GM18508 (cell line): ENCODE measurements at regions not wholly inside any gene's neighbourhood (a gene's known extent, or its start where the extent isn't known, plus 50 kb on each side); places are given as distances from the start of the nearest gene placed in this dataset.
"Not testable (repeated sequence)": the region's sequence is repeated elsewhere in the genome, so short reads cannot be mapped to it uniquely, and the experiment has no call there.

ENCODE experiments used
- ATAC-seq: cut with Tn5 transposase; IDR thresholded peaks from one replicate; pipeline ENCODE4 v1.9.1; 2021; ENCODE audit warnings: moderate number of reproducible peaks; ENCODE audit not compliant: insufficient read depth, unreplicated experiment

DNA sequence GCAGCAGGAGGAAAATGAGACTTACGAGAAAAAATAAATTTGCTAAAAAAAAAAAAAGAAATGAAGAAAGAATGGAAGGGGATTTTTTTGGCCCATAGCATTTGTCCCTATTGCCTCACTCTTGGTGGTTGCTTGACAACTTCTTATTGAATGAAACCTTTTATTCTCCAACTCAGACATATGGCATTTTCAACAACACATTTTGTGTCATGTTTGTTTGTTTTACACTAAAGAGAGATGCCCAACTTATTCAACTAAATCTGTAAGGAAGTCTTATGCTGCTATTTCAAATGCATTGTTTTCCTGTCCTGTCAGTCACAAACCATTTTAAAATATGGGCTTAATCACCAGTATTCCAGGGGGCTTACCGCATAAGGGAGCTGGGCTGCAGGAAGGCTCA, 409.1 kb upstream of the TENM3 start:
- no peak for ATAC-seq

DNA sequence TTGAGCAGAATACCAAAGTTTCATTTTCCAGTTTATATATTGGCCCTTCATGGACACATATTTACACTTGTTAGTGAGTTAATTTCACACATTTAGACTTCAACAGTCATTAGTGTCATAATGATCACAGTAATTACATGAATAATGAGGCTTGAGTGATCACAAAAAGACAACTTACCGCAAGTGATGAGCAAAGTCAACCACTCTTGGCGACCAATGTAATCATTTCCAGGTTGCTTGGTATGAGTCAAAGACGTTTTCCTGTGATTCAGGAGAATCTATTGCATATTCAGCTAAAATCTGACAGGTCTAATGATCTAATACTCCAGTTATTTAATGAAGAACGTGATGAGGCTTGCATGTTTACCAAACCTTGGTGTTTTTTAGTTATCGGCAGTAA, 407.9 kb upstream of the TENM3 start:
- ATAC-seq, result no peak

DNA sequence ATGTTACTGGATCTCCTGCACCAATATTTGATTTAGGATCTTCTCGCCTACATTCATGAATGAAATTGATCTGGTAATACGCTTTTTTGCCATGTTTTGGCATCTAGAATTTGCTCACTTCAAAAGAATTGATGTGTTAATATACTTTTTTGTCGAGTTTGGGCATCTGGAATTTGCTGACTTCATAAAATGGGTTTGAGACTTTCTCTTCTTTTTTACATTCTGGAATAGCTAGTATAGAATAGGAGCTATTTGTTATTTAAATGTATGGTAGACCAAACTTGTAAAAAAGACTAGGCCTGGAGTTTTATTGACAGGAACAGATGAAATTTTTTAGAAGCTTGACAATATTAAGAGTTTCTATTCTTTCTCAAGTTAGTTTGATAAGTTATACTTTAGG, 404.9 kb upstream of the TENM3 start:
- no peak for ATAC-seq

DNA sequence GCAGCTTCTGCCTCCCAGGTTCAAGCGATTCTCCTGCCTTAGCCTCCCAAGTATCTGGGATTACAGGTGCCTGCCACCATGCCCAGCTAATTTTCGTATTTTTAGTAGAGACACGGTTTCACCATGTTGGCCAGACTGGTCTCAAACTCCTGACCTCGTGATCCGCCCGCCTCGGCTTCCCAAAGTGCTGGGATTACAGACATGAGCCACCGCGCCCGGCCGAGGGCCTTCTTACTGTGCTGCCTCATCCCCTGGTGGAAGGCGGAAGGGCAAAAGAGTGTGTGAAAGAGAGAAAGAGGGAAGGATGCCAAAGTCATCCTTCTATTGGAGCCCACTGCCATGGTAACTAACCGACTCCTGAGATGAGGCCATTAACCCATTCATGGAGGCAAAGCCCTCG, 399.4 kb upstream of the TENM3 start:
- ATAC-seq, result not testable (repeated sequence)

DNA sequence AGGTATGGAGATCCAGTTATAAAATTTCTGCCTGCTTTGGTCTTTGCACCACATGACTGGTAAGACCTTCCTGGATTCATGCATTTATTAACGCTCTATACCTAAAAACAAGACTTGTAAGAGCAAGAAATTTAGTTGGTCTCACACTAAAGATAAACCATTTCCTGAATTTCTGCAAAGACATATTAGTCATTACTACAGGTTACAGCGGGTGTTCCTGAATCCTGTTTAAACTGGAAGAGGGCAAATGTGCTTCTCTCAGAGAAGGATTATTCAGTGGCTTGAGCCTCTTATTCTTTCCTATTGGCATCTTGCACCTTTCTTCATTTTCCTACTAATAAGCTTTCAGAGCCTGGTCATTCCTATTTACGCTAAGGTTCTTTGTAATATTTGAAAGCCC, 397.6 kb upstream of the TENM3 start:
- no peak for ATAC-seq

DNA sequence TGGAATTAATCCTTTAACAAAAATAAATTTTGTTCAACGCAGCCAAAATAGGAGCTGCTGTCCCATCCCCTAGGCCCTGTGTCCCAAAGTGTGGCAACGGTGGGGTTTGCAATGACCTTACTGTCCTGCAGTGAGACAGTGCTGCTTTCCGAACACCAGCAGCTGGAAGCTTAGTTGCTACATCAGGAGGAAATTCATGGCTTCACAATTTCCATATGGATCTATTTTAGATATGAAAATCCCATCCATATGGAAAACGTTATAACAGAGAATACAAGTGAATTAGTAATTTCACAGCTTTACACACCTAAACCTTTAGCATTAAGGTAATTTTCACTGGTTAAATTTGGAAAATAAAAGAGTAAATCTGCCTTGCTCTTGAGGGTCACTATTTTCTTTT, 396.3 kb upstream of the TENM3 start:
- ATAC-seq, result no peak

DNA sequence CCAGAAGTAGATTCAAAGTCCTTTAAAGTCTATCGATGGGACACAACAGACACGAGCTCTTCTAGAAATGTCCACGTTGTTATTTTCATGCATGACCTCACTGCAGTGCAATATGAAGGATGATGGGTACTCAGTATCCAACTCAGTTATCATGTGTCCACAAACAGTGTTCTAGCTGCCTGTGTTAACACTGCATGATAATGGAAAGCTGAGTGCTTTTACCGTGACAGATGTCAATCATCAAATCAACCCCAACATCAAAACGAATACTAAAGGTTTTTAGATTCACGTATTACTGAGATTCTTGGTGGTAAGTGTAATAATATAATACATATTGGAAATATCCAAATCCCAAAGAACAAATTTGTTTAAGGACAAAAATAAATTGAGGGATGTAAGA, 394.8 kb upstream of the TENM3 start:
- no peak for ATAC-seq

DNA sequence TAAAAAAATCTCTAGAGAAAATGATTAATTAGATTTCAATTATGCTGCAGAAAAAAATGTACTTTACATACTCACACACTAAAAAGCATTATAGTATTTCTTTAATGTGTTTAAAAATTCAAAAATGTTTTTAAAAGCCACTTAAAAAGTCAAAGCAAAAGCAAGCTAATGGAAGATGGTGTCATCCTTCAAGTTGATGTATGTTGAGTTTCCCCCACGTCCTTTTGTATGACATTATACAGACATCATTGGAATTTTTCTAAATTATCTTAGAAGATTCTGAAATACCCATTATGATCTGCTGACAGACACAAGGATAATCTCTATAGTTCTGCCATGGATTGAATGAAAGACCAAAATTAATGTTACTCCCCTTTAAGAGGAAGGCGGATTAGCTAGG, 393.7 kb upstream of the TENM3 start:
- ATAC-seq, result no peak

DNA sequence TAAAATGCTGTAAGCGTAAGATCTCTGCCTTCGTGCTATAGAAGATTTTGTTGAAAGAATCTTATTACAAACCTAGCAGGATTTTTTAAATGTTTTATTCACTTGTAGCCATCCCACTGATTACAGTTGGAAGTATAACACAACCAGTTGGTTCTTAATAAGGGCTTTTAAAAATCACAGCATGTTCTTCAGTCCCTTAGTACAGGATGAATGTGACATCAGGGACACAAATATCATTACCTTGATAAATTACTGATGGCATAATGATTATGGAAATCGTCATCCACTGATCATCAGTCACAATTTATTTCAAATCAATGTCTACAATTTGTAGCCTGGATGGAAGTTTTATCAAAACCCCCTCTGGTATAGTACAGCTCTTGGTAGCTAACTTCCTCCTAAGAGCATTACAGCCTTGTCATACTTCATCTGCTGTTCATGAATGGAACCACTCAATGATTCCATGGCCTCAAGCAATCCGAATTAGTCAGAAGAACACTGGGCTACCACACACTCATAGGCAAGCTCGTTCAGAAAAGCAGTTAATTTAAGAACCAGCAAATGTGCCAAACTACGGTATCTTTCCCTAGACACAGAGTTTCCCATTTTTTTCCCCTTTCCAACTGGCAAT, 389.2 kb upstream of the TENM3 start:
- no peak for ATAC-seq

DNA sequence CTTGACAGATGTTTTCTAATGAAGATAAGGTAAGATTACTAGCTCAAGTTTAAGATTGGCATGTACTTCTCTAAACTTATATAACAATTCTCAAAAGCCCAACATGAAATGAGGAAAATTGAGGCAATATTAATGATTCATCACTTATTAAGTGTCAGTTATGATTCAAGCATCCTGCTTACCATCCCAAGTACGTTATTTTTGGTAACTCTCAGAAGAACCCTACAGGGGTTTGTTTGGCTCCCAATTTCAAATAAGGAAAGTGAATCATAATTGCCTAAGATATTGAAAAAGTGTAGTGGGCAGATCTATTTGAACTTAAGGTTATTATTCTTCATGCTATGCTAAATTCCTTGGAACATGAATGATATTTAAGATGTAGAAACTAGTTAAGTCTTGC, 387.9 kb upstream of the TENM3 start:
- ATAC-seq, result no peak

DNA sequence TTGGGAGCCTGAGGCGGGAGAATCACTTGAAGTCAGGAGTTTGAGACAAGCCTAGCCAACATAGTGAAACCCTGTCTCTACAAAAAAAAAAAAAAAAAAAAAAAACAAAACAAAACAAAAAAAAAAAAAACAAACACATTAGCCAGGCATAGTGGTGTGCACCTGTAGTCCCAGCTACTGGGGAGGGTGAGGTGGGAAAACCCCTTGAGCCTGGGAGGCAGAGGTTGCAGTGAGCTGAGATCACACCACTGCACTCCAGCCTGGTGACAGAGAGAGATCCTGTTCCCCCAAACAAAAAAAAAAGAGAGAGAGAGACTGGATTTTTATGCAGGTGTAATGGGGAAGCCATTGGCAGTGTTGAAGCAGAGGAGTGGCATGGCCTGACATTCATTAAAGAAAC, 385.7 kb upstream of the TENM3 start:
- ATAC-seq, result not testable (repeated sequence)

DNA sequence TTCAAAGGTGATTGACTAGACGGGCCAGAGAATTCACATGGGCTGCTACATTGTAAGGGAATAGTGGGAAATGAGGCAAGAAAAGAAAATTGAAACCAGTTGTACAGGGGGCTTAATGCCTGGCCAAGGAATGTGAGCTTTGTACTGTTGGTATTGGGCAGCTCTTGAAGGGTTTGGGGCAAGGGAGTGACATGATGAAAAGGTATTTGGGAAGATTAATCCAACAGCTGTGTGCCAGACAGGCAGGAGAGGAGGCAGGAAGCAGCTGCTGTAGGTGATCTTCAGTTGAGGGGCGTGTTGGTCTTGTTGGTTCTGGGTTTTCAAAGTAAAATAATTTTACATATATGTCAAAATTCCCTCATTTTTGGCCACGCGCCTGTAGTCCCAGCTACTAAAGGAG, 384.5 kb upstream of the TENM3 start:
- no peak for ATAC-seq

DNA sequence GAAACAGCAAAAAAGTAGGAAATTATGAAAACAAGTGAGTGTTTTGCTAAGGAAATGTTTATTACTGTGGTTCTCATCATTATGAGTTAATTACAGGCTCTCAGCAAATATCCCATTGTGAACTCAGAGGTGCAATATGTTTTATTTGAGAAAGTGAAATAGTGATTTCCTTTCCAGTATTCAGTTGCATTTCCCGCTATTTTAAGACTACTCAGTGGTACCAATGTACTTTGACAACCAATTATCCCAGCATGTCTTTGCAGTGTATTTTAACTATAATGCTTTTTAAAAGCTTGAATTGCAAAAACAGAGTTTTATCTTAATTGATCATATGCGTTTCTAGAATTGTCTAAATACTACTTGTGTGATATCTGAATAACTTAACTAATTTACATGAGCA, 383.8 kb upstream of the TENM3 start:
- ATAC-seq, result no peak

DNA sequence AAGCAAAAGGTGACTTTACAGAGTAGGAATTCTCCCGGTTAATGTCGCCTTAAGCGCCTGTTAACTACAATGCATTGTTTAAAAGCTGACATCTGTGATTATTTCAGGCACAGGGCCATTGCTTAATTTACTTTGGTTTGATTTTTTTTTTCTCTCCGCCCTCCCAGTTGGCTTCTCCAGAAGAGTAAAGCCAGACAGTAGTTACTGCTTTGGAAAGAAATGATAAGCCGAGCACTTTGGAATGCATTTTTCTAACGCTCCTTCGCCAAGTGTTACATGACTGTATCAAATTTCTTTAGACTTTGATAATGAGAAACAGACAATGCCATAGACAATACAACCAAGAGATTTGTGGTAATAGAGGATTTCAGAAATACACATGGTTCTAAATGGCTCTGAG, 383.0 kb upstream of the TENM3 start:
- no peak for ATAC-seq

DNA sequence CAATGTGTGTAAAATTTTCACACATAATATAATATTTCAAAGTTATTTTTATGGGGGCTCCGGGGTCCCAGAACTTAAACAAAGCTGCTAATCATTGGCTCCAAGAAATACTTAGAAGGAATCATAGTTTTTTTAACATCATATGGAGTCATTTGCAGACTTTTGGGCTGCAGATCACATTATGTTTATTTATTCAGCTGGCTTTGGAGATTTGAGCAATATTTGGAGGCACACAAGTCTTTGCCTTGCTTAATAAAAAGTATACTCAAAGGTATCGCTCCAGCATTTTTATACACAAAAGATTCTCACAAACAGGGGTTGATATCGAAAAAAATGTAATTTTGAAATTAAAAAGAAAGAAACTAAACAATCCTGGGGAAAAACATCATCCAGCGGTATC, 382.5 kb upstream of the TENM3 start:
- ATAC-seq, result no peak

DNA sequence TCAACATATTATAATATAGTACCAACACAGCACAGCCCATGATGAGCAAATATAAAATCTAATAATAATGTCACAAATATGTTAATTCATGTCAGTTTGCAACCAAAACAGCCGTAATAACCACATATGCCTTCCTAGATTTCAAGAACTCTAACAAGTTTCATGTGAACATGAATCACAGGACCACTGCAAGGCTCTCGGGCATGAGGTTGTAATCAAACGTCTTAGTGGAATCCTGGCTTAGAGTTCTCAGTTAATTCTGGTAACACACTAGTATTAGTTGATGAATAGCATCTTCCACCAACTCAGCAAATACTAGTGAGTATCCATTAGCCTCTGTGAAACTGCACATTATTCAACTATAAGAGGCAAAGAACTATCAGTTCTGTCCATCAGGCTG, 379.3 kb upstream of the TENM3 start:
- no peak for ATAC-seq

DNA sequence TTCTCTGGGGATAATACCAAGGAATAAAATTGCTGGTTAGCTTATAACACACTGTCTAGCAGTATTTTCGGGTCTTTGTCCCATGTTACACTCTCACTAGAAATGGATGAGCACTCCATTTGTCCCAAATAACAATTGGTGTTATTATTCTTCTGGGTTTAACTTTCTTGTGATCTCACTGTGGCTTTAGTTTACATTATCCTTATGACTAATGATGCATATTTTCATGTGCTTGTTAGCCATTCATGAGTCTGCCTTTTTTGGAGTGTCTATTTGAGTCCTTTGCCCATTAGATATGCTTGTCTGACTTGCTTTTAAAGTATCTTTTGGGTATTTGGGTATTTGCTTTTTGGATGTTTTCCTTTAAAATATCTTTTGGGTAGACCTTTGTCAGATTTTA, 372.9 kb upstream of the TENM3 start:
- ATAC-seq, result no peak

DNA sequence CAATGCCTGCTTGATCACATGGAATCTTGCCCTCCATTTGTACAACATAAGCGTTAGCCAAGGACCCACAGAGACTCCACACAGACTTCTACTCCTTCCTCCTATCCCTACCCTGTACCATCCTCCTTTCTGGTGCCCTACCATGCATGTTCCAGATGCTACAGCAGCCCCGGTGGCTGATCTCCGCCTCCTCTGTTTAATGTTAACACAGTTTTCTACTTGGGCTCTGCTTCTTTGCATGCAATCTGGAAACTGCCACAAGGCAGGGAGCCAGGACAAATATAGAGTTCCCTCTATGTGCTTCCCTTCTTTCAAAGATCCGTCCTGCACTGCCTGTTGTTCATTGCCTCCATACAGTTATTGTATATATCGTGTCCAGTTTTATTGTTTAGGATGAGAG, 368.6 kb upstream of the TENM3 start:
- ATAC-seq, result no peak

DNA sequence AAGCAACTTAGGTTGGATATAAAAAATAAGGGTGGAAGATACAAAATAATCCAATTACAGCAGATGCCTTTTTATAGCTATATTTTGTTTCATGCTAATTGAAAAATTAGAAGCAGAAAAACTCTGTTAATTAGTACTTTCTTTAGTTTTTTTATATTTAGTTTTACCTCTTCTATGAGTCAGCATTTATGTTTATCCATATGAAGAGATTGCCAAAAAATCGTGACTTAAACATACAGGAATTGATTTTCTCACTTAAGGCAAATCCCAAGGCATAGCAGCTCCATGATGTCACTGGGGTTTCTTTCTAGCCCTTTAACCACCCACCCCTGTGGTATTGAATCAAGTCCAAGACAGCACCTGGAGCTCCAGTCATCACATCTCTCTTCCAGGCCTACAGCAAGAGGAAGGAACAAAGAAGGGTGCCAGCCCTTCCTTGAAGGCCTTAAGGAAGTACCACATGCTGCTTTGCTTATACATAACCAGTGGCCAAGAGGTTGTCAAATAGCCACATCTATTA, 365.8 kb upstream of the TENM3 start:
- ATAC-seq, result no peak

DNA sequence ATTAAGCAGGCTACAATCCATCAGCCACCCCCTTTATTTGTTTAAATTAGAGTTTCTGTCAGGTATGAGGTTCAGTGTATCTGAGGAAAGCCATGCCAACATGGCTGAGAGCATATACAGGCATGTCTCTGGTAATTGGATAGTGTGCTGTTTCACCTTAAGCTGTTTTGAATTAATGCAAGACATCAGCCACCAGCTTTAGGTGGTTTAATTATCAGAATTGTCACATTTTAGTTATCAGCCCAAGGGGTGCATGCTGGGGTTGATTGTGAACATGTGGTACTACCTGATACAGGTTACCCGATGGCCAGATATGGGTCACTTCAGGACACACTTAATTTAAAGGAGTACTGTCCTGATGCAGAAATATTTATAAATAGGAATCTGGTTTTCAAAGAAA, 353.2 kb upstream of the TENM3 start:
- ATAC-seq, result no peak

DNA sequence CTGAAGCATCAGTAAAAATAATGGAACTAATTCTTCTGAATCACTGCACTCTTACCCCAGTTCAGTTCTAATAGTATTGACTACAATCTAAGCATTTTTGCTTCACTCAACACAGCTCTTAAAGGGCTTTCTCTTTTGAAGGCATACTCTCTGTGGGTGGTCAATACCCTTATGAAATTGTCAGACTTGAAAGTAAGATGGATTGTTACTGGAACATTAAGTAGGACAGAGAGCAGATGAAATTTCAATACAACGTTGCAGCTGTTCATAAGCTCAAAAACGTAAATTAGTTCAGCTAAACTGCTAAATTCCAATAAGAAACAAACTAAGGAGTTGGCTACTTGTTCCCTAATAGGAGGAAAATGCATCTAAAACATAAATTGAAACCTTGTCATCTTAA, 352.3 kb upstream of the TENM3 start:
- ATAC-seq, result no peak

DNA sequence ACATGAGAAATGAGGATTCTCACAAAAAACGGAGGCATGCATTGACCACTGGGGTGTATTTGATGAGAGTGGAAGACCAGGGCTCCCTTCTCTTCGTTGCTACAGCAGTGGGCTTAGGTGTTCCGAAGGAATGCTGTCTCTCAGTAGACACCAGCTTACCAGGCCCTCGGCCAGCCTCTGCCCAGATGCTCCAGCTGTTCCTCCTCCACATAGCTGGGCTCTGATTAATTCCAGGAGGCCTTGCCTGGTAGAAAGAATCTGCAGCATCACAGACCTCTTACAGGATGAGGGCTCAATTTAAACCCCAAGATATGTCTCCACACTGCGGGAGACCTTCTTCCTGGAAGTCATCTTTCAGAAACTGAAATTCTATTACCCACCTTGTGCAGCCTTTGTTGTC, 346.6 kb upstream of the TENM3 start:
- ATAC-seq, result no peak

DNA sequence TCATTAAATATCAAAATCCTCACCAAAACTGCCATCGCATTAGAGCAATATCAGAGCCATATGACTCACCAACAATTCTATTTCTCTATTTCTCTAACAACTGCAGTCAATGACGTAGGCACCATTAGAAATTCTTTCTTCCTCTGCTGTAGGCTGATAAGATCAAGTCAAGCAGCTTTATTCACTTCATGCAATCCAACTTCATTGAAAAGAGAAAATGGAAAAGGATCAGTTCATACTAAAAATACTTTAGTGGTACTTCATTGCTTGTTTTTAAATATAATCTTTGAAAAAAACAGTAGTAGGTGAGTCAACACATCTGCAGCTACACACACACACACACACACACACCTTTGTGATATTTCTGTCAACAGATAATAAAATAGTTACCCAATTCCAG, 345.3 kb upstream of the TENM3 start:
- ATAC-seq, result no peak
